Transverse colon (tissue), 4 donors: ENCODE measurements at regions not wholly inside any gene's neighbourhood (a gene's known extent, or its start where the extent isn't known, plus 50 kb on each side); places are given as distances from the start of the nearest gene placed in this dataset.
A peak's percentile ranks its signal among the peaks of the same experiment; 100 is the strongest.

ENCODE experiments used
- DNase-seq: peaks from one replicate; pipeline ENCODE4 v3.0.0-alpha.2; 2019
- H3K27ac ChIP-seq, 4 donors: fragments of 200-600 bp; sonication (generic); 2 replicates each; pipeline ENCODE4 v1.5.1; 2016 to 2018; ENCODE audit warnings: inconsistent platforms in 4 of 4
- H3K27me3 ChIP-seq: fragments of 200-600 bp; sonication (generic); 2 replicates; pipeline ENCODE4 v1.5.1; 2017; ENCODE audit warnings: inconsistent platforms
- H3K36me3 ChIP-seq, 4 donors: fragments of 200-600 bp; sonication (generic); 2 replicates each; pipeline ENCODE4 v1.5.1; 2017 to 2019; ENCODE audit warnings: inconsistent platforms in 4 of 4
- H3K4me1 ChIP-seq, 4 donors: fragments of 200-600 bp; sonication (generic); 2 replicates each; pipeline ENCODE4 v1.5.1; 2017 to 2020; ENCODE audit warnings: inconsistent platforms in 4 of 4
- H3K4me3 ChIP-seq, 4 donors: fragments of 200-600 bp; sonication (generic); 1 replicate in 1 of 4; 2 replicates in 3 of 4; pipeline versions ENCODE4 v1.5.1 to v1.6.1; 2017 to 2019; ENCODE audit warnings: inconsistent platforms in 4 of 4
- H3K9me3 ChIP-seq, 2 donors: fragments of 200-600 bp; sonication (generic); 2 replicates each; pipeline ENCODE4 v1.5.1; 2017 to 2019; ENCODE audit warnings: inconsistent platforms in 2 of 2
- EP300 ChIP-seq: sonication (generic); formaldehyde crosslinking; IDR thresholded peaks from one replicate; pipeline ENCODE4 v1.6.1; 2017; ENCODE audit warnings: antibody characterized with exemption, low read depth
- POLR2A ChIP-seq: fragments of 450-650 bp; IDR thresholded peaks from one replicate; pipeline ENCODE4 v1.6.1; 2016; ENCODE audit warnings: antibody characterized with exemption, mild to moderate bottlenecking, moderate library complexity
- POLR2AphosphoS5 ChIP-seq, 3 donors: sonication (generic); formaldehyde crosslinking; IDR thresholded peaks; one replicate each; pipeline ENCODE4 v1.6.1; 2016; ENCODE audit warnings: antibody characterized with exemption in 3 of 3
- WGBS, 2 donors: methylation state at CpG; one replicate each; pipeline ENCODE4 v1.1.5; 2018; ENCODE audit warnings: low coverage in 1 of 2; 5-methylcytosine and 5-hydroxymethylcytosine counted together
- in situ Hi-C, 4 donors: fragments of 200-750 bp; cut with MboI; loops; one replicate each; pipeline versions ENCODE4 v1.15.0 to v1.15.1; 2017; ENCODE audit warnings: low sequenced_read_pairs in 3 of 4, low pct_ligation_motif_present in 1 of 4, low pct_unique_long_range_greater_than_20kb in 1 of 4
- intact Hi-C: fragments of 100-400 bp; cut with DNase I; formaldehyde crosslinking; loops from one replicate; pipeline ENCODE4 v1.15.1; 2023; ENCODE audit warnings: low total_unique reads
- TF ChIP-seq, protein P1 (sequence below), 5 experiments: fragments of 200-600 bp in 3 of 5; fragments of 450-650 bp in 2 of 5; sonication (generic) in 3 of 5; IDR thresholded peaks; 1 replicate in 2 of 5; 2 replicates in 3 of 5; pipeline ENCODE4 v1.5.1; 2016 to 2017; ENCODE audit warnings: antibody characterized with exemption in 5 of 5, inconsistent platforms in 3 of 5, mild to moderate bottlenecking in 2 of 5, moderate library complexity in 1 of 5

DNA sequence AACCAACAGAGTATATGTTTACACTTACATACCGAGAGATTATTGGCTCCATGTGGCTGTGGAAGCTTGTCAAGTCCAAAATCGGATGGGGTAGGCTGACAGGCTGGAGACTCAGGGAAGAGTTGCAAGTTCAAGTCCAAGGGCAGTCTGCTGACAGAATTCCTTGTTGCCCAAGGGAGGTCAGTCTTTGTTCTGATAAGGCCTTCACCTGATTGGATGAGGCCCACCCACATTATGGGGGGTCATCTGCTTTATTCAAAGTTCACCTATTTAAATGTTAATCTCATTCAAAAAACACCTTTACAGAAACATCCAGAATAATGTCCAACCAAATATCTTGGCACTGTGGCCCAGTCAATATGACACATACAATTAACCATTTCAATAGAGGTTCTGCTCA, 452.4 kb downstream of the KLF12 start:
- WGBS, 2 donors = 76 to 100% methylated on average over 1 to 2 of the region's 2 CpGs
- Histone ChIP-seq H3K4me1 (peaks cover 0 to 11% (median 6%) of the 10 kb centered on the region in 4 donors), H3K4me3 (no peak overlapping the region), H3K27ac (no peak overlapping the region), H3K27me3 (no peaks in the 10 kb centered on the region), H3K36me3 (no peaks in the 10 kb centered on the region), H3K9me3 (no peaks in the 10 kb centered on the region)
- no peak for DNase-seq
- TF ChIP-seq POLR2A (no peak), POLR2AphosphoS5 (IDR thresholded peaks at IDR 0.05) (no peak), EP300 (no peak)
- TF ChIP-seq, protein P1, sequence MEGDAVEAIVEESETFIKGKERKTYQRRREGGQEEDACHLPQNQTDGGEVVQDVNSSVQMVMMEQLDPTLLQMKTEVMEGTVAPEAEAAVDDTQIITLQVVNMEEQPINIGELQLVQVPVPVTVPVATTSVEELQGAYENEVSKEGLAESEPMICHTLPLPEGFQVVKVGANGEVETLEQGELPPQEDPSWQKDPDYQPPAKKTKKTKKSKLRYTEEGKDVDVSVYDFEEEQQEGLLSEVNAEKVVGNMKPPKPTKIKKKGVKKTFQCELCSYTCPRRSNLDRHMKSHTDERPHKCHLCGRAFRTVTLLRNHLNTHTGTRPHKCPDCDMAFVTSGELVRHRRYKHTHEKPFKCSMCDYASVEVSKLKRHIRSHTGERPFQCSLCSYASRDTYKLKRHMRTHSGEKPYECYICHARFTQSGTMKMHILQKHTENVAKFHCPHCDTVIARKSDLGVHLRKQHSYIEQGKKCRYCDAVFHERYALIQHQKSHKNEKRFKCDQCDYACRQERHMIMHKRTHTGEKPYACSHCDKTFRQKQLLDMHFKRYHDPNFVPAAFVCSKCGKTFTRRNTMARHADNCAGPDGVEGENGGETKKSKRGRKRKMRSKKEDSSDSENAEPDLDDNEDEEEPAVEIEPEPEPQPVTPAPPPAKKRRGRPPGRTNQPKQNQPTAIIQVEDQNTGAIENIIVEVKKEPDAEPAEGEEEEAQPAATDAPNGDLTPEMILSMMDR (IDR thresholded peaks at IDR 0.05) = no peak
- in situ Hi-C loops = no loop called here
- intact Hi-C loops = no loop called here

DNA sequence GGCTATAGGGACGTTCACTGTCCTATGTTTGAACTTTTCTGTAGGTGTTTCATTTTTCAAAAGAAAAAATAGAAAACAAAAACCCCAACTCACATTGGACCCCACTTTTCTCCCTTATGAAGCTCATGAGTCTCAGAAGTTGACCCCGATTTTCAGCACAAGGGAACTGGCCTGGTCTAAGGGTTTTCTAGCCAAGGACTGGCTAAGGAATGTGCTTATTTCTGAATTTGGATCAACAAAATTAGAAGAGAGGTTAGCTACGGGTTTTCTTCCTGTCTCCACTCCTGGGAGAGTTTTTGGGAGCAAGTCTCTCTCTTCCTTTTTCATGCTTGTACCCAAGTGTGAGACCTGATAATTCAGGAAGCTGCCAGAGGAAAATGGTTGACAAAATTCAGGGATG, 453.2 kb downstream of the KLF12 start:
- Histone ChIP-seq H3K4me1 (peaks cover 0 to 18% (median 9%) of the 10 kb centered on the region in 4 donors), H3K9me3 (no peaks in the 10 kb centered on the region), H3K36me3 (no peaks in the 10 kb centered on the region), H3K27ac (no peak overlapping the region), H3K4me3 (no peak overlapping the region), H3K27me3 (no peaks in the 10 kb centered on the region)
- 71 to 83% methylated on average over 3 of the region's 3 CpGs for whole genome bisulfite sequencing, 2 donors
- in situ Hi-C loops = no loop called here
- no peak for TF ChIP-seq POLR2AphosphoS5 (IDR thresholded peaks at IDR 0.05)
- no peak for TF ChIP-seq EP300
- DNase-seq = no peak
- intact Hi-C loops = no loop called here

DNA sequence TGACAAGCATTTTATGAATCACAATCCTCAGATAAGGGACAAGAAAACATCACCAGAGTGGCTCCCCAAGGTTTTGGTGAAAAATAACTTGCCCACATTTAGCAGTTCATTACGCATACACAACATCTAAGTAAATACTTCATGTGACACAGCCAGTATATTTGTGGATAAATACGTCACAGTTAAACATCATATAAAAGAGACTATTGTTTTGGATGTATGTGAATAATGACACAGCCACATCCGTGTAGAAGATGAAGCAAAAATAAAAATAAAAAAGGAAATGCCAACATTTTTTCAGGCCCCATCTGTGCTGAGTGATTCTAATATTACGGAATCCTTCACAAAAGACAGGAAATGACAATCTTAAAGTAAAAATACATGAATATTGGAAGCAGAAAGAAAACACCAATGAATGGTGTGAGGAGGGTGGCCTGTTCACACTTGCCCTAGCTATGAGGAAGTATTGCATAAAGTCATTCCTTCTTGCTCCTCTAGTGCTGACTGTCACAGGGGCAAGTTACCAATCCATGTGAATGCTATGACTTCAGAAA, 457.1 kb downstream of the KLF12 start:
- Histone ChIP-seq H3K9me3 (no peaks in the 10 kb centered on the region), H3K27me3 (no peaks in the 10 kb centered on the region), H3K36me3 (no peaks in the 10 kb centered on the region), H3K27ac (peak overlapping the region; percentile 53 to 73 (median 68)), H3K4me3 (no peak overlapping the region), H3K4me1 (peaks cover 0 to 55% (median 23%) of the 10 kb centered on the region in 4 donors)
- 48 to 56% methylated on average over 4 of the region's 4 CpGs for WGBS, 2 donors
- intact Hi-C loops (no loop called here), in situ Hi-C loops (no loop called here)
- TF ChIP-seq POLR2A (no peak), EP300 (no peak), POLR2AphosphoS5 (IDR thresholded peaks at IDR 0.05) (no peak)
- TF ChIP-seq, protein P1 (IDR thresholded peaks at IDR 0.05) = no peak
- DNase-seq = no peak

DNA sequence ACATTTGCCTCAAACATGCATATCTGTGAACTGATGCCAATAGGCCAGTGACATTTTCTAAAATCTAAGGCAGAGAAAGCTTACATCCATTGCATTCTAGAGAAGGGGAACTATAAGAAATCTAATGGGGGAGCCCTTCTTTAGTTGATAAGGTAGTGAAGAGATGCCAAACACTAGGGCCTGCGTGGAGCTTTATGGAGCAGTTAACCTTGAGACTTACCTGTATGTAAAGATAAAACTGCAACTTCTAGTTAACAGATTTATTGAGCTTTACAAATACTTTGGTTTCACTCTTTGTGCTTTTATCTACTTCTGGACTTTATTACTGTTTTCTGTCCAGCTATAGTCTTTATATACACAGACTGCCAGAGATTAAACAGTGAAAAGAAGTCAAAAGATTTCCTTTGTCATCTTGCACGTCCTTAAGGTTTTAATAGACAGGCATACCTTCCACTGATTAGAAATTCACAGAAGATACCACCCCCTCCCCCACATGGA, 457.6 kb downstream of the KLF12 start:
- Histone ChIP-seq H3K27me3 (no peaks in the 10 kb centered on the region), H3K4me1 (peaks cover 0 to 57% (median 26%) of the 10 kb centered on the region in 4 donors), H3K4me3 (no peak overlapping the region), H3K36me3 (no peaks in the 10 kb centered on the region), H3K9me3 (no peaks in the 10 kb centered on the region), H3K27ac (peak overlapping the region; percentile 53 to 73 (median 68))
- in situ Hi-C loops (no loop called here), intact Hi-C loops (no loop called here)
- DNase-seq = no peak
- WGBS, 2 donors = 31 to 49% methylated on average over 2 of the region's 2 CpGs
- TF ChIP-seq, protein P1 (IDR thresholded peaks at IDR 0.05) = no peak
- no peak for TF ChIP-seq POLR2A
- TF ChIP-seq POLR2AphosphoS5 (IDR thresholded peaks at IDR 0.05) = no peak
- TF ChIP-seq EP300 = no peak

DNA sequence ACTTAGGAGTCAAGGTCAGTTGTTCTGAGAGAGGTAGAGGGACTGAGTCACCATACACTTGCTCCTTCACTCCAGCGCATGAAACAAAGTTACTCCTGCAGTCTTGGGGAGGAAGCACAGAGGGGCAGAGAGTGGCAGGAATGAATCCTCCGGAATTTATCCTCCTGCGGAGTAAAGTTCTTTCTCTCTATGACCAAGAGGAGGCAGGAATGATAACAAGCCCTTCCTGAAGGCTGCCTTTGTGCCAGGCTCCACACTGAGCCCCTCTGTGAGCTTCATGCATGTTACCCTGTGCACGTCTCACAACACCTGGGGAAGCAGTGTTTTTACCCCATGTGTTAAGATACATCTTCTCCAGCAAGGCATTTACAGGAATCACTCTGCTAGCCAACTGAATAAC, 458.4 kb downstream of the KLF12 start:
- intact Hi-C loops = no loop called here
- no peaks in the 10 kb centered on the region for H3K9me3 ChIP-seq
- 86 to 90% methylated on average over 2 to 4 of the region's 4 CpGs for WGBS, 2 donors
- in situ Hi-C loops = no loop called here
- no peaks in the 10 kb centered on the region for H3K36me3 ChIP-seq
- DNase-seq = no peak
- no peak for TF ChIP-seq POLR2A
- TF ChIP-seq, protein P1 (IDR thresholded peaks at IDR 0.05) = no peak
- no peak for TF ChIP-seq EP300
- TF ChIP-seq POLR2AphosphoS5 (IDR thresholded peaks at IDR 0.05) = no peak
- peak overlapping the region; percentile 53 to 73 (median 68) for H3K27ac ChIP-seq
- peaks cover 0 to 57% (median 26%) of the 10 kb centered on the region in 4 donors for H3K4me1 ChIP-seq
- H3K4me3 ChIP-seq = no peak overlapping the region
- no peaks in the 10 kb centered on the region for H3K27me3 ChIP-seq
